ENCODE measurements at regions not wholly inside any gene's neighbourhood (a gene's known extent, or its start where the extent isn't known, plus 50 kb on each side); places are given as distances from the start of the nearest gene placed in this dataset.

GRCh38 chr5:127993476-127993875, 90.1 kb upstream of the SLC12A2 start:
- Histone ChIP-seq H3K27me3 (ENCODE audit: insufficient read depth) (no peaks in the 10 kb centered on the region), H2AFZ (ENCODE audit: low read depth) (no peak overlapping the region), H3K9me3 (no peaks in the 10 kb centered on the region), H3K9ac (no peak overlapping the region), H3K79me2 (ENCODE audit: insufficient read depth) (no peaks in the 10 kb centered on the region), H3K4me3 (ENCODE audit: low read depth in 2 of 2, low read length in 1 of 2) (no peak overlapping the region), H3K9me2 (no peaks in the 10 kb centered on the region), H3K27ac (ENCODE audit: low read depth in 2 of 2, low read length in 1 of 2) (no peak overlapping the region), H3F3A (replicated peaks; ENCODE audit: insufficient read depth) (peaks cover 6% of the 10 kb centered on the region), H3K4me2 (no peak overlapping the region), H3K36me3 (replicated peaks in 1 of 2; ENCODE audit: control insufficient read depth in 1 of 2, insufficient read depth in 2 of 2, low read length in 1 of 2) (no peaks in the 10 kb centered on the region), H3K4me1 (ENCODE audit: control insufficient read depth in 1 of 2, insufficient read depth in 2 of 2, low read depth in 1 of 2, low read length in 1 of 2) (no peaks in the 10 kb centered on the region), H4K20me1 (ENCODE audit: insufficient read depth) (no peaks in the 10 kb centered on the region)
- ChIA-PET CTCF (no interaction called here), POLR2A (interaction anchor here (0.6 kb wide), 1 partner anchor 423 kb away, joined by 3 read pairs; no protein-coding TSS in a partner anchor)
- WGBS (ENCODE audit: low lambda C conversion rate) = 100% methylated on average over 1 of the region's 1 CpG
- DNase-seq = no peak
- TF ChIP-seq ZBTB33 (IDR thresholded peaks at IDR 0.05; ENCODE audit: borderline replicate concordance, low read depth) (no peak), SMC3 (IDR thresholded peaks at IDR 0.05; ENCODE audit: low read depth, low read length) (no peak), RFX5 (IDR thresholded peaks at IDR 0.05; ENCODE audit: low read length) (no peak), FOSL2 (IDR thresholded peaks at IDR 0.05; ENCODE audit: borderline replicate concordance, low read depth) (no peak), PBX3 (IDR thresholded peaks at IDR 0.05) (no peak), TCF12 (IDR thresholded peaks at IDR 0.05) (no peak), GABPA (IDR thresholded peaks at IDR 0.05; ENCODE audit: low read depth) (no peak), GATA2 (CRISPR knock-in tag; IDR thresholded peaks at IDR 0.05) (no peak), TAF1 (IDR thresholded peaks at IDR 0.05; ENCODE audit: borderline replicate concordance, low read depth, low read length) (no peak), YY1 (IDR thresholded peaks at IDR 0.05; ENCODE audit: low read depth) (no peak), FOXJ3 (CRISPR knock-in tag; IDR thresholded peaks at IDR 0.05) (no peak), NFIC (IDR thresholded peaks at IDR 0.05; ENCODE audit: borderline replicate concordance) (no peak)

- no peaks in the 10 kb centered on the region for H3K4me1 ChIP-seq (ENCODE audit: control insufficient read depth in 1 of 2, insufficient read depth in 2 of 2, low read depth in 1 of 2, low read length in 1 of 2)
- POLR2A ChIA-PET = interaction anchor here (0.6 kb wide), 1 partner anchor 19 kb away, joined by 3 read pairs; no protein-coding TSS in a partner anchor
- no peak overlapping the region for H3K9ac ChIP-seq
- CTCF ChIA-PET = no interaction called here
- H3K27me3 ChIP-seq (ENCODE audit: insufficient read depth) = no peaks in the 10 kb centered on the region
- no peaks in the 10 kb centered on the region for H3K79me2 ChIP-seq (ENCODE audit: insufficient read depth)
- no peak overlapping the region for H3K4me3 ChIP-seq (ENCODE audit: low read depth in 2 of 2, low read length in 1 of 2)
- 96% methylated on average over 3 of the region's 3 CpGs for WGBS (ENCODE audit: low lambda C conversion rate)
- no peaks in the 10 kb centered on the region for H4K20me1 ChIP-seq (ENCODE audit: insufficient read depth)
- no peaks in the 10 kb centered on the region for H3F3A ChIP-seq (replicated peaks; ENCODE audit: insufficient read depth)
- no peaks in the 10 kb centered on the region for H3K9me2 ChIP-seq
- DNase-seq = no peak
- no peak overlapping the region for H3K4me2 ChIP-seq
- no peak overlapping the region for H3K27ac ChIP-seq (ENCODE audit: low read depth in 2 of 2, low read length in 1 of 2)
- no peaks in the 10 kb centered on the region for H3K36me3 ChIP-seq (replicated peaks in 1 of 2; ENCODE audit: control insufficient read depth in 1 of 2, insufficient read depth in 2 of 2, low read length in 1 of 2)
- H2AFZ ChIP-seq (ENCODE audit: low read depth) = no peak overlapping the region
- no peaks in the 10 kb centered on the region for H3K9me3 ChIP-seq
- TF ChIP-seq GATA2 (CRISPR knock-in tag; IDR thresholded peaks at IDR 0.05) (no peak), ZBTB33 (IDR thresholded peaks at IDR 0.05; ENCODE audit: borderline replicate concordance, low read depth) (no peak), MXI1 (IDR thresholded peaks at IDR 0.05; ENCODE audit: low read depth, low read length) (no peak), FOSL2 (IDR thresholded peaks at IDR 0.05; ENCODE audit: borderline replicate concordance, low read depth) (no peak), NFIC (IDR thresholded peaks at IDR 0.05; ENCODE audit: borderline replicate concordance) (no peak), RFX5 (IDR thresholded peaks at IDR 0.05; ENCODE audit: low read length) (no peak), GABPA (IDR thresholded peaks at IDR 0.05; ENCODE audit: low read depth) (no peak), RAD21 (IDR thresholded peaks at IDR 0.05; ENCODE audit: low read length) (no peak), PBX3 (IDR thresholded peaks at IDR 0.05) (no peak), MEF2A (IDR thresholded peaks at IDR 0.05; ENCODE audit: borderline replicate concordance, low read depth) (no peak), TAF1 (IDR thresholded peaks at IDR 0.05; ENCODE audit: borderline replicate concordance, low read depth, low read length) (no peak), RXRA (IDR thresholded peaks at IDR 0.05; ENCODE audit: borderline replicate concordance, low read depth) (no peak), EP300 (IDR thresholded peaks at IDR 0.05; ENCODE audit: borderline replicate concordance in 1 of 2, low read depth in 1 of 2, low read length in 1 of 2) (no peak), SIN3A (IDR thresholded peaks at IDR 0.05; ENCODE audit: borderline replicate concordance, low read depth, low read length) (no peak)
- TF ChIP-seq, protein P1, sequence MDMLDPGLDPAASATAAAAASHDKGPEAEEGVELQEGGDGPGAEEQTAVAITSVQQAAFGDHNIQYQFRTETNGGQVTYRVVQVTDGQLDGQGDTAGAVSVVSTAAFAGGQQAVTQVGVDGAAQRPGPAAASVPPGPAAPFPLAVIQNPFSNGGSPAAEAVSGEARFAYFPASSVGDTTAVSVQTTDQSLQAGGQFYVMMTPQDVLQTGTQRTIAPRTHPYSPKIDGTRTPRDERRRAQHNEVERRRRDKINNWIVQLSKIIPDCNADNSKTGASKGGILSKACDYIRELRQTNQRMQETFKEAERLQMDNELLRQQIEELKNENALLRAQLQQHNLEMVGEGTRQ (IDR thresholded peaks at IDR 0.05; ENCODE audit: borderline replicate concordance, low read depth, low read length) = no peak
Measured at GRCh38 chr5:127994087-127994660, 89.4 kb upstream of the SLC12A2 start.
